ELR (cell line): ENCODE measurements at regions not wholly inside any gene's neighbourhood (a gene's known extent, or its start where the extent isn't known, plus 50 kb on each side); places are given as distances from the start of the nearest gene placed in this dataset.
"Not testable (repeated sequence)": the region's sequence is repeated elsewhere in the genome, so short reads cannot be mapped to it uniquely, and the experiment has no call there.

Experiments
- DNase-seq: peaks from one replicate; pipeline ENCODE4 v3.0.0-alpha.2; 2015; ENCODE audit warnings: low read depth

- DNase-seq = no peak
Measured at GRCh38 chr14:61602003-61602732, 93.1 kb upstream of the HIF1A start.

GRCh38 chr14:61602733-61603077, 92.6 kb upstream of the HIF1A start:
- DNase-seq = no peak

GRCh38 chr14:61603736-61604135, 91.6 kb upstream of the HIF1A start:
- no peak for DNase-seq

DNA sequence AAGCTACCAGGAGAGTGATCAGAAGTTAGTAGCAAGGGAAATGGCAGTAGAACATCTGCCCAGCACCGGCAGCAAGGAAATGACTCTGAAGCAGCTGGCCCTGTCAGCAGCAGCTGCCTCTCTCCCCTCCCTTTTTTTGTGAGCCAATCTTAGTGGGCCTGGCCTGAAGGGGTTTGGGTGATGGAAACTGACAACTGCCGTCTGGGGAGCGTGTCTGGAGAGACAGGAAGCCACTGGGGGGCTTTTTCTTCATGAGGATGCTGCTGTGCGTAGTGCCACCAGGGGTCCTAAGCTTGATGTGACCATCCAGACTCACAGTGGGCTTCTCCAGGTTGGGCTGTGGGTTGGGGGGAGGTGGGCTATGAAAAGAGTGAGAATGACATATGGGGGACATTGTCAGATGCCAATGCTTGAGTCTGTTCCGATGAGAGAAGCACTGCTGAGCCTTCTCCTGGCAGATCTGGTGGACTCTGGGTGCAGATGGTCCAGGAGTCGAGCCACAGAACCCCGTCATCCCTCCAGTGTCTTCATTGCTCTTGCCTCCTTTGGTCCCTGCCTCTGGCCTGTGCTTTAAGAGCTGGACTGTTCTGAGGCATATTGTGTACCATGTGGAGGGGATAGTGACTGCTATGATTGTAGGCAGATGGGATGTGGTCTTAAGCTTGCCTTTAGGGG, 87.6 kb upstream of the HIF1A start:
- no peak for DNase-seq

DNA sequence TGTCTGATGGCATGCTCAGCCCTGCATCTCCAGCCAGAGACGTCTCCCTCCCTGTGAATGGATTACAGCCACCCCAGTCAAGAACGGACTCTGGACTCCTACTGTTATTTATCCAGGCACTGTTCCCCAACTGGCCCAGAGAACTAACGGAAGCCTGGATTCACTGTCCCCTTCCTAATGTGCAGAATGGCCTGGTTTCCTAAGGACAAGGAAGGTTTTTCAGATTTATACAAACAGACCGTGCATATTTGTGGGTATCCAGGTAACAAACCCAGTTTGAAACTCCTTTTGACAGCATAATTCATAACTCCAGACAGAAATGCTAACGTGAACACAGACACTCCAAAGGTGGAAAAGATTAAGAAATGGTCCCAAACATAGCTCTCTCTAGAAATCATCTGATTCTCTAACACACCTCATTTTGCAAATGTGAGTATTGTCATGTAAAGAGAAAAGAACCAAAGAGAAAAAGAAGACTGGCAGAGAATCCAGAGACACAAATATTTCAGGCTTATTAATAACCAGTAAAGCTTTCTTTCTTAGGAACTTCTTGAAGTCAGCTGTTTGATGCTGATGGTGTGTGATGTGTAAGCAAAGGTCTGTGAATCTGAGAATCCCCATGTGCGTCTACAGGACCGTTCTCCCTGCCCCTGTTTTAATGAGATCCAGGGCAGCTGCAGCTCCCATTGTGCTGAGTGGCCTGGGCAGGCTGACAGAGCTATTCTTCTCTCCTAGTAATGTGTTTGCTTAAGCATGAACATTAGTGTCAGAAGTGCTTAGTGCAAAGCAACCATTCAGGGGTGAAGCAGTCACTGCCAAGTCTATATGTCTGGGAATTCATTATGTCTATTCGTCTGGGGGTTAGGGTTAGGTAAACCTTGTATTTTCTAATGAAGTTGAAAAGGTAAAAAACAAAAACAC, 86.8 kb upstream of the HIF1A start:
- DNase-seq = no peak

DNA sequence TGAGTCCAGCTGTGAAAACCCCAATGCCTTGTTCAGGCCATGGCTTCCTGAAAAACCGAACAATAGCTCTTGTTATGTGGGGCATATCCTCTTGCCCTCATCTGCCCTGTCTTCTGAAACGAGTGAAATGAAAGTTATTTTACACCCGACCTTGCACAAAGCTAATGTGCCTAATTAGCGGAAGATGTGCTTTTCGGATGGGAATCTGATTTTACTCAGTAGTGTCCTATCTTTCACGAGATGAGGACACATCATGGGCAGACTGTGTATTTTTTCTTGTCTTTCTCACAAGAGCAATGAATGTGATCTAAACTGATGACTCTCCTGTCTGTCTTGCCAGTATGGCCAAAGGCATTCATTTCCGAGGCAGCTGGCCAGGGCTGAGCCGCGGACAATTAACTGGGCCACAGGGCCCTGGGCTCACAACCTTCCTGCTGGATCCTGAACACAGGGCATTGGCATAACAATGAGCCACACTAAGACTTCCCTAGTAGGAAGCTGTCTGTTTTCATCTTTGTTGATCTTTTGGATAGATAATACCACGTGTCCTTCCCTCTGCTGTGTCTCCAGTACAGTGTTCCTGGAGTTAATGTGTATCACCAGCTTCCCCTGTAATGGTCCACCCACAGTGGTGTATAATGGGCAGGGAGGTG, 86.0 kb upstream of the HIF1A start:
- DNase-seq = peak; percentile 63

DNA sequence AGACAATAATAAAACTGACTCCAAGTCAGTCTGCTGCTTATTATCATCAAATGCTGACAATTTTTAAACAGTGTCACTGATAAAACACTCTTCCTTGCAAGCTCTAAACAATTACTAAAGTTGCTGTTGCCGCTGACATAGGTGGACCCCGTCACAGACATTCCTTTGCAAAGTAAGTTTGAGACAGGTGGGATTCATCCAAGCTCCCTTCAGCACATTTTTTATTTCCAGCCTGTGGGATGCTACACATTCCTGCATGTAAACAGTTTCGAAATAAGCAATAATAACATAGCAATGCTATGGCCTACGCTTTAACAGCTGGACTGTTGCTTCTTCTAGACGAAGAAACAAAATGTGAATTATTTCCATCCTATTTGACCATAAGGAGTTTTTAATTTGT, 85.4 kb upstream of the HIF1A start:
- peak; percentile 19 for DNase-seq

- DNase-seq = no peak
Measured at GRCh38 chr14:61610900-61611299, 84.4 kb upstream of the HIF1A start.

DNA sequence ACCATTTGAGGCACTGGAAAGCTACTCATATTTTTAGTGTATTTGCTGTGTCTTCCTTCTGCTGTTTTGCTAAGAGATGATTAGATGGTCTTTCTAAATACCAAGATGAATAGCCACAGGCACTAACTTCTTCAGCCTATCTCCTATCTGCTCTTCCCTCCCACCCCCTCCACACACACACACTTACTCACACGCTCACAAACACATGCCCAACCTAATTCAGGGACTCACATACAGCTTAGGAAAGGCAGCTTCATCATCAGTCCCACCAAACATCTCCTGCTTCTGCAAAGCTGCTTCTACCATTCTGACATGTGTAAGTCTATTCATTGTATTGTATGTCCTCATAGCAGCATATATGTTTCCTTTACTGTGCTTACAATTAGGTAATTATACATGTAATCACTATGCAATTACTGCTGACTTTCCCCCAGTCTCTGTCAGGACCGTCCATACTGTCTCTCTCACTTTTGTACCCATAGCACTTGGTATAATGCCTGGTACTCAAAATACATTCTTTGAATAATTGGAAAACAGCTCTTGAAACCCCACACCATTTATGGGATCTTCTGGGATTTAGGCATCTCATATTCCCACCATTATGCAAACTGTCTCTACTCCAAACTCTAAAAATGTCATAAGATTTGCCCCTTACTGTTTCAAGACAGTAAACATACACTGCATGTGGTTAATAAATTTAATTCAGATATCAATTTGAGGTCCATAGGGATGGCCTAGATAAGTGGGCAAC, 83.3 kb upstream of the HIF1A start:
- DNase-seq = no peak

GRCh38 chr14:61613006-61613405, 82.3 kb upstream of the HIF1A start:
- not testable (repeated sequence) for DNase-seq

DNA sequence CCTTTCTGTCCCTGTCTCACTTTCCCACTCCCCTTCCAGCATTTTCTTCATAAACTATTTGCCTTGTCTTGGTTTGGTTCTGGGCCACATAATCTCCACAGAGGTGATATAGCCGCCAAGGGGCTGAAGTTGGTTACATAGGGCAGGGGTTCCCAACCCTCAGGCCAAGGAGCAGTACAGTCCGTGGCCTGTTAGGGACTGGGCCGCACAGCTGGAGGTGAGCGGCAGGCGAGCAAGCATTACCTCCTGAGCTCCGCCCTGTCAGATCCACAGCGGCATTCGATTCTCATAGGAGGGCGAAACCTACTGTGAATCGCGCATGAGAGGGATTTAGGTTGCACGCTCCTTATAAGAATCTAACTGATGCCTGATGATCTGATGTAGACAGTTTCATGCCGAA, 80.6 kb upstream of the HIF1A start:
- DNase-seq = no peak

- no peak for DNase-seq
Measured at GRCh38 chr14:61615743-61616523, 79.4 kb upstream of the HIF1A start.

DNA sequence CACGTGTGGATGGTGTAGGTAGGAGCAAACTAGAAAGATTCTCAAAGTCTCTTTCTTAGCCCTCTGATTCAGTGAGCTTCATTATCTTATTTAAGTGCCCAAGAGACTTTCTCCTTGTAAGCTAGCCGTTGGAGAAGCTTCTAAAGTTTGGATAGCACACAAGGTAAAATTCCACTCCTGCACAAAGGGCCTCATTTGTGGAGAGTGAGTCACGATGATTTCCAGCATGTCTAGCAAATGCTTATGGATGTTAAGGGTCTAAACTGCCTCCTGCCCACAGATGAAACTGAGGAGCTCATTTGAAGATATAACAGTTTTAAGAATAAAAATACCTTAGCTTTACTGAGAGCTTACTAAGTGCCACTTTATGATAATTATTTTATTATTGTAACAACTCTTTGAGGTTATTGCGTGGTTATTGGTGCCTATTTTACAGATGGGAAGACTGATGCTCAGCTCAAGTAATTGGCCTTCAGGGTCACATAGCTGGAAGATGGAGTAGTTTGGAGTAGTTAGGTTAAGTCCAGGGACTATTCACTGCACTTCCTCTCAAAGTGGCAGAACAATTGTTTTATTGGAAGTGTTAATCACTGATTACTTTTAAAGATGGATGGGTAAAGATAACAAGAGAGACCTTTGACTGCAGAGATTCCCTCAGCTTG, 78.7 kb upstream of the HIF1A start:
- peak; percentile 70 for DNase-seq

- no peak for DNase-seq
Measured at GRCh38 chr14:61618448-61618847, 76.9 kb upstream of the HIF1A start.

GRCh38 chr14:61619494-61619893, 75.8 kb upstream of the HIF1A start:
- no peak for DNase-seq

DNA sequence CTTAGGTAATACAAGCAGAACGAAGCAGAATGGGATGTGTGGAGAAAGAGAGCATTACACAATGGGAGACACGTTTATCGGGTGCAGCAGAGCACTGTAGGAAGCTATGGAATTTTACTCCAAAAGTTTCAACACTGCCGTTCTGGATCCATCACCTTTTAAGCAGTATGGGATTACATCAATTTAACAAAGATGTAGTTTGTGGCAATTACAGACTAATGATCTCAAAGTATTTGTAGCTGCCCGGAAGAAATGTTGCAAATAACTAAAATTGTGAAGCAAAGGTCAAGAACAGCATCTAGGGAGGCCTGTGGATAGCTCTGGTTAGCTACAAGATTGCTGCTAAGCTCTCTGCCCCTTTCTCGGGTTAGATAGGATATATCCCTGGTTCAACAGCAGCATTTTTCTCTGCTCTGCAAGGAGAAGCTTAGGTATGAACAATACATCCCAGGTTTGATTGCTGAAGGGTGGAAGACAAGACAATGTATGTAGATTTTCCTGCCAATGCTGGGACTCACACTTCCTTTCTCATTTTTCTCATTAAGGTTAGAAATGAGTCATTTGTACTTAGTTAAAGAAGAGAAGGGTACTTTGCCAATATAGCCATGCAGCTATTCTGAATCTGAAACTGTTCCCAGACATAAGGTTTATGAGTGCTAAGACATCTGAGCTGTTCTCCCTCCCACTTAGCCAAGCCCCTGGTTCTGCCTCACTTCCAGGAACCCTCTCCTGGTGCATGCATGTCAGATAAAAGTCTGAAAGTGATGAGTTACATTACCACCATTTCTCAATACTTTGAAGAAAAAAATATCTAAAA, 75.0 kb upstream of the HIF1A start:
- peak; percentile 35 for DNase-seq

- no peak for DNase-seq
Measured at GRCh38 chr14:61621444-61621843, 73.9 kb upstream of the HIF1A start.

DNA sequence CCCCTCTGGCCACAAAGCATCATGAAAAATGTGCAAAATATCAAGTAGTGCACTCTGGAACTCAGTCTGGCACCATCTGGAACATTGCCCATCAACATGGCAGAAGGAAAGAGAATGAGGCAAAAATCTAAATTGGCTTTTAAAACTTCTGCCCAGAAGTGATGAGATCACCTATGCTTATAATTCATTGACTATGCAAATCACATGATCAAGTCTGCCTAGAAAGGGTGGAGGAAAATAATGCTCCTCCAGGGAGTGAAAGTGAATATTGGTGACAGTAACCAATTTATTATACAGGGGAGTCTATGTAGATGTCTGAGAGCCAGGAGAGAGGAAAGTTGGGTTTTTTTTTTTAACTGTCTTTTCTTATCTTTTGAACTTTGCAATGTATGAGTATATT, 73.3 kb upstream of the HIF1A start:
- no peak for DNase-seq

- no peak for DNase-seq
Measured at GRCh38 chr14:61623927-61624326, 71.4 kb upstream of the HIF1A start.
